Coronary artery (tissue), 2 donors: ENCODE measurements at regions not wholly inside any gene's neighbourhood (a gene's known extent, or its start where the extent isn't known, plus 50 kb on each side); places are given as distances from the start of the nearest gene placed in this dataset.

ENCODE experiments used
- DNase-seq: peaks from one replicate; pipeline ENCODE4 v3.0.0-alpha.2; 2017; ENCODE audit warnings: low spot score
- H3K27ac ChIP-seq, 2 donors: fragments of 200-600 bp; sonication (generic); one replicate each; pipeline ENCODE4 v1.5.1; 2016 to 2019
- H3K4me3 ChIP-seq: fragments of 200-600 bp; sonication (generic); 2 replicates; pipeline ENCODE4 v1.5.1; 2016; ENCODE audit warnings: mild to moderate bottlenecking, moderate library complexity
- TF ChIP-seq, protein P1 (sequence below): fragments of 200-600 bp; sonication (generic); IDR thresholded peaks from one replicate; pipeline ENCODE4 v1.5.1; 2019; ENCODE audit warnings: antibody characterized with exemption

- no peak for DNase-seq
- Histone ChIP-seq H3K27ac (no peak overlapping the region), H3K4me3 (no peak overlapping the region)
- TF ChIP-seq, protein P1, sequence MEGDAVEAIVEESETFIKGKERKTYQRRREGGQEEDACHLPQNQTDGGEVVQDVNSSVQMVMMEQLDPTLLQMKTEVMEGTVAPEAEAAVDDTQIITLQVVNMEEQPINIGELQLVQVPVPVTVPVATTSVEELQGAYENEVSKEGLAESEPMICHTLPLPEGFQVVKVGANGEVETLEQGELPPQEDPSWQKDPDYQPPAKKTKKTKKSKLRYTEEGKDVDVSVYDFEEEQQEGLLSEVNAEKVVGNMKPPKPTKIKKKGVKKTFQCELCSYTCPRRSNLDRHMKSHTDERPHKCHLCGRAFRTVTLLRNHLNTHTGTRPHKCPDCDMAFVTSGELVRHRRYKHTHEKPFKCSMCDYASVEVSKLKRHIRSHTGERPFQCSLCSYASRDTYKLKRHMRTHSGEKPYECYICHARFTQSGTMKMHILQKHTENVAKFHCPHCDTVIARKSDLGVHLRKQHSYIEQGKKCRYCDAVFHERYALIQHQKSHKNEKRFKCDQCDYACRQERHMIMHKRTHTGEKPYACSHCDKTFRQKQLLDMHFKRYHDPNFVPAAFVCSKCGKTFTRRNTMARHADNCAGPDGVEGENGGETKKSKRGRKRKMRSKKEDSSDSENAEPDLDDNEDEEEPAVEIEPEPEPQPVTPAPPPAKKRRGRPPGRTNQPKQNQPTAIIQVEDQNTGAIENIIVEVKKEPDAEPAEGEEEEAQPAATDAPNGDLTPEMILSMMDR = no peak
Observed at GRCh38 chr22:40112595-40112994, 65.1 kb upstream of the TNRC6B start.

DNA sequence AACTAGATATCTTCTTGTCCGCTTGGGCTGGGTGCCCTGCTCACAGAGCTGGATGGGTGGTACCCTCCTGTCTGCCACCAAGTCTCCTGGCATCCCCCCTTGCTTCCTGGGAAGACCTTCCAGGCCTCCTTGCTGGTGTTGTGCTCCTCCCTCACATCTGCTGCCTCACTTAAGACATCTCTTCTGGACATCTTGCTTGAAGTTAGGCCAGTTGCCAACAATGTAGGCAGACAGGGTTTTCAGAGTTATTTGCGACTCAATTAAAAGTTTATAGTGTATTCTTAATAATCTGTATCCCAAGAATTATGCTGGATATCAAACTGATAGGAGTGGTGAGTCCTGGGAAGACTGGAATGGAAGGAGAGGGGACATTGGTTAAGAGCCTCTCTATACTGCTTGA is 64.0 kb upstream of the TNRC6B start:
- no peak overlapping the region for H3K4me3 ChIP-seq
- no peak for DNase-seq
- TF ChIP-seq, protein P1 = no peak
- H3K27ac ChIP-seq = no peak overlapping the region

DNA sequence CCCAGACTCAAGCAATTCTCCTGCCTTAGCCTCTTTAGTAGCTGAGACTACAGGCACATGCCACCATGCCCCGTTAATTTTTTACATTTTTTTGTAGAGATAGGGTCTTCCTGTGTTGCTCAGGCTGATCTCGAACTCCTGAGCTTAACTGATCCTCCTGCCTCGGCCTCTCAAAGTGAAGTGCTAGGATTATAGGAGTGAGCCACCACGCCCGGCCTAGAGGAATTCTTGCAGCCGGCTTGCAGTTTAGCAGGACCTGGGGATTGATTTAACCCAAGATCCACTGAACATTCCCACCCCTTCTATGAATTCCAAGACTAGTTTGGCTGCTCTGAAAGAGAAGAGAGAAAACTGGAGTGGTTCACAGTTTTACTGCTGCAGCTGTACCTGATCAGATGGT is 63.3 kb upstream of the TNRC6B start:
- Histone ChIP-seq H3K4me3 (no peak overlapping the region), H3K27ac (no peak overlapping the region)
- TF ChIP-seq, protein P1 = no peak
- no peak for DNase-seq

- Histone ChIP-seq H3K27ac (no peak overlapping the region), H3K4me3 (no peak overlapping the region)
- no peak for DNase-seq
- TF ChIP-seq, protein P1 = no peak
Observed at GRCh38 chr22:40116496-40117200, 61.1 kb upstream of the TNRC6B start.

DNA sequence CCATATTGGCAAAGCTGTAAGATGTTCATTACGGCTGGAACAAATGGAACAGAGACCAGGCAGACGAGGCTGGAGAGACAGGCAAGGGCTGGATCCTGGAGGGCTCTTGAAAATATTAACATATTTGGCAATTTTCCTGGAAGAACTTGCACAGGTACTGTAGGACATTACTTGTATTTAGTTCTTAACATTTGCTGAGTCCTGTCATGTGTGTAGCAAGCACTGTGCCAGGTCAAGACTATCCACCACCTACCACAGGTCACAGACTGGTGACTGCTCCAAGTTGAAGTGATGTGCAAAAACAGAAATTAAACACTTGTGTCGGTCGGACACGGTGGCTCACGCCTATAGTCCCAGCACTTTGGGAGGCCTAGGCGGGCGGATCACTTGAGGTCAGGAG is 58.7 kb upstream of the TNRC6B start:
- Histone ChIP-seq H3K27ac (no peak overlapping the region), H3K4me3 (no peak overlapping the region)
- DNase-seq = no peak
- TF ChIP-seq, protein P1 = no peak

- Histone ChIP-seq H3K4me3 (no peak overlapping the region), H3K27ac (no peak overlapping the region)
- TF ChIP-seq, protein P1 = no peak
- DNase-seq = no peak
Observed at GRCh38 chr22:40120848-40121247, 56.9 kb upstream of the TNRC6B start.

DNA sequence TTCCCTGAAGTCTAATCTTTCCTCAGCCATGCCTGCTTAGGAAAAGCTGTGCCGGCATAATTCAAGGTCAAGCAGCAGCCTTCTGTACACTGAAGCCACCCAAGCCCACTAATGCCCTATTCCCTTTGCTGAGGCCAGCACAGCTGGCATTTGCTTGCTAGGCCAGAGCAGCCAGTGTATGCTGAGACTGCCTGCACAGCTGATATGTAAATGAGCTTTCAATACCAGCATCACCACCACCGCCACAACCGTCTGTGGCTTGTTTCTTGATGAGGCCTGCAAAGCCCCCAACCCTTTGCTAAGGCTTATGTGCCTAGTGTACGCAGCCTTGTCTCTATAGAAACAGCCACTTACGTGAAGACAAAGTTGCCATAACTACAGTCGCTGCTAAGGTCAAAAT is 56.3 kb upstream of the TNRC6B start:
- Histone ChIP-seq H3K4me3 (no peak overlapping the region), H3K27ac (no peak overlapping the region)
- DNase-seq = no peak
- TF ChIP-seq, protein P1 = no peak
